AG04450 (cell line): ENCODE measurements at regions not wholly inside any gene's neighbourhood (a gene's known extent, or its start where the extent isn't known, plus 50 kb on each side); places are given as distances from the start of the nearest gene placed in this dataset.

Source experiments
- CTCF ChIA-PET: fragments of 300-600, 350-600 bp; formaldehyde crosslinking; extraction: SDS; loops from one replicate; lab custom pipeline; 2022; ENCODE audit warnings: antibody characterized with exemption, inconsistent platforms; lab: Charles Lee
- POLR2A ChIA-PET: fragments of 350-600 bp; formaldehyde crosslinking; extraction: SDS; loops from one replicate; lab custom pipeline; 2021; ENCODE audit warnings: antibody characterized with exemption, inconsistent platforms; lab: Yijun Ruan, JAX
- DNase-seq: peaks from one replicate; pipeline ENCODE4 v3.0.0-alpha.2; 2011; ENCODE audit warnings: low read depth, low spot score
- H3K27ac ChIP-seq: one replicate; pipeline ENCODE4 v1.5.1; 2012; ENCODE audit warnings: low read depth, low read length, control low read depth
- H3K27me3 ChIP-seq: one replicate; pipeline ENCODE4 v1.6.0; 2012; ENCODE audit warnings: low read length; ENCODE audit not compliant: control insufficient read depth, insufficient read depth
- H3K4me3 ChIP-seq: 2 replicates; pipeline ENCODE4 v1.5.1; 2011; ENCODE audit warnings: mild to moderate bottlenecking, low read depth, low read length, control low read depth
- H3K9me3 ChIP-seq: 2 replicates; pipeline ENCODE4 v1.5.1; 2012; ENCODE audit warnings: low read length; ENCODE audit not compliant: control insufficient read depth, insufficient read depth
- small RNA-seq: library from RNA; depleted of rRNA; stranded (forward); fragments of <200 nt; gene quantifications from one replicate; pipeline ENCODE3, GENCODE V24; 2012; ENCODE audit warnings: low read depth; ENCODE audit not compliant: insufficient read length
- TF ChIP-seq, protein P1 (sequence below): IDR thresholded peaks from 2 replicates; pipeline ENCODE4 v1.5.1; 2011; ENCODE audit warnings: low read depth, low read length, control low read depth, inconsistent platforms

DNA sequence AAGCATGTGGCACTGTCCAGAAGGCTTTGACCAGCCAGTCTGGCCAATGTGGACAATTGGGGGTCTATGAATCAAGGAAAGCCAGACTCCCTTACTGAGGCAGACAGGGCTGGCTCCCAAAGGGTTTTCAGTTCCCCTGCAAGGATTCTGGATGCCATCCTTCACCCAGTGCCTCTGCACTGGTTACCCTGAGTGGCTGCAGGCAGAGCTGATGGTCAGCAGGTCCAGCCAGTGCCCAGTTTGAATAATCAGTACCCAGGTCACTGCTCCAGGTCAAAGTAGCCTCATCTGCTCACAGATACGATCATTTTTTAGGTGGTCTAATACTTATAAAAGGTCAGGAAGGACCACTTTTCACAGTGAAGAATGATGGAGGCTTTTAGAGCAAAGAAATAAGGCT, 52.2 kb upstream of the MAMLD1 start:
- Histone ChIP-seq H3K9me3 (no peaks in the 10 kb centered on the region), H3K4me3 (no peak overlapping the region), H3K27me3 (no peaks in the 10 kb centered on the region), H3K27ac (no peak overlapping the region)
- TF ChIP-seq, protein P1, sequence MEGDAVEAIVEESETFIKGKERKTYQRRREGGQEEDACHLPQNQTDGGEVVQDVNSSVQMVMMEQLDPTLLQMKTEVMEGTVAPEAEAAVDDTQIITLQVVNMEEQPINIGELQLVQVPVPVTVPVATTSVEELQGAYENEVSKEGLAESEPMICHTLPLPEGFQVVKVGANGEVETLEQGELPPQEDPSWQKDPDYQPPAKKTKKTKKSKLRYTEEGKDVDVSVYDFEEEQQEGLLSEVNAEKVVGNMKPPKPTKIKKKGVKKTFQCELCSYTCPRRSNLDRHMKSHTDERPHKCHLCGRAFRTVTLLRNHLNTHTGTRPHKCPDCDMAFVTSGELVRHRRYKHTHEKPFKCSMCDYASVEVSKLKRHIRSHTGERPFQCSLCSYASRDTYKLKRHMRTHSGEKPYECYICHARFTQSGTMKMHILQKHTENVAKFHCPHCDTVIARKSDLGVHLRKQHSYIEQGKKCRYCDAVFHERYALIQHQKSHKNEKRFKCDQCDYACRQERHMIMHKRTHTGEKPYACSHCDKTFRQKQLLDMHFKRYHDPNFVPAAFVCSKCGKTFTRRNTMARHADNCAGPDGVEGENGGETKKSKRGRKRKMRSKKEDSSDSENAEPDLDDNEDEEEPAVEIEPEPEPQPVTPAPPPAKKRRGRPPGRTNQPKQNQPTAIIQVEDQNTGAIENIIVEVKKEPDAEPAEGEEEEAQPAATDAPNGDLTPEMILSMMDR = no peak
- DNase-seq = no peak
- CTCF ChIA-PET = no interaction called here
- POLR2A ChIA-PET = no interaction called here

DNA sequence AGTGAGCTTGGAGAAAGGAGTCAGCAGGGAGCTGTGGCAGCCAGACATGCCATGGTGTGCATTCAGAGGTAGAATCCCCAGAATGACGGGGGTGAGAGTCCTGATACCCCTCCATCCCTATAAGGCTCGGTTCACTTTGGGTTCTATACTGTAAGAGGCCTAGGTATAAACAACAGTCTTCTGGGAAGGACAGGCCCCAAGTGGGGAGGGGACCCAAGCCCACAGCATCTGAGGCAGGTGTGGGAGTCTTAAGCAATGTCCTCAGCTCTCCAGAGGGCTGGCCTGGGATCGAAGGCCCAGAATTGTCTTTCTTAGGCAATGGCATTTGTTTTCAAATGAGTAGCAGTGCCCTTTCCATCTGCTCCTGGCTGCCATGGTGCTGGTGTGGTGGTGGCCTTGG, 50.2 kb upstream of the MAMLD1 start:
- Histone ChIP-seq H3K27ac (no peak overlapping the region), H3K9me3 (no peaks in the 10 kb centered on the region), H3K4me3 (no peak overlapping the region), H3K27me3 (no peaks in the 10 kb centered on the region)
- ChIA-PET POLR2A (no interaction called here), CTCF (no interaction called here)
- TF ChIP-seq, protein P1 = no peak
- no peak for DNase-seq

Small RNAs in the stretch of these regions (small RNA-seq; reads per million reads assigned to genes)
- gene MIR2114 = 2.2 reads per million
